ENCODE measurements at regions not wholly inside any gene's neighbourhood (a gene's known extent, or its start where the extent isn't known, plus 50 kb on each side); places are given as distances from the start of the nearest gene placed in this dataset.

GRCh38 chr9:13001989-13002580 is 227.3 kb downstream of the LURAP1L start:
- Histone ChIP-seq H2BK5ac (ENCODE audit: low read length) (no peak overlapping the region), H4K8ac (ENCODE audit: low read depth, low read length) (no peak overlapping the region), H3K23ac (ENCODE audit: low read length) (no peak overlapping the region), H2AK5ac (ENCODE audit: low read length) (no peak overlapping the region), H3K79me1 (ENCODE audit: low read length) (no peaks in the 10 kb centered on the region), H2BK15ac (replicated peaks; ENCODE audit: low read depth) (no peak overlapping the region), H3K36me3 (ENCODE audit: control insufficient read depth, insufficient read depth, low read length) (no peaks in the 10 kb centered on the region), H3K4me3 (ENCODE audit: low read length) (no peak overlapping the region), H3K4me1 (ENCODE audit: control insufficient read depth, low read depth, low read length) (no peaks in the 10 kb centered on the region), H3K27me3 (ENCODE audit: insufficient read depth, low read length, poor library complexity) (no peaks in the 10 kb centered on the region), H3K56ac (ENCODE audit: low read length) (no peak overlapping the region), H3K27ac (ENCODE audit: low read depth, low read length) (no peak overlapping the region), H3K79me2 (ENCODE audit: control insufficient read depth, insufficient read depth, low read length) (no peaks in the 10 kb centered on the region), H3K4ac (ENCODE audit: low read depth, low read length) (no peak overlapping the region), H2BK120ac (ENCODE audit: low read depth, low read length) (no peak overlapping the region), H3K18ac (ENCODE audit: low read length) (no peak overlapping the region), H4K5ac (ENCODE audit: low read length) (no peak overlapping the region), H3K4me2 (ENCODE audit: low read length) (no peak overlapping the region), H3K9ac (ENCODE audit: low read length) (no peak overlapping the region)
- no CpG with 5 or more reads among the region's 4 CpGs for WGBS (ENCODE audit: extremely low coverage, insufficient coverage, low lambda C conversion rate)
- DNase-seq, result no peak

- H3K4me1 ChIP-seq (ENCODE audit: control insufficient read depth, low read depth, low read length), result no peaks in the 10 kb centered on the region
- H2BK120ac ChIP-seq (ENCODE audit: low read depth, low read length), result no peak overlapping the region
- no peak overlapping the region for H3K27ac ChIP-seq (ENCODE audit: low read depth, low read length)
- H3K23ac ChIP-seq (ENCODE audit: low read length), result no peak overlapping the region
- no peak for DNase-seq
- no peak overlapping the region for H4K5ac ChIP-seq (ENCODE audit: low read length)
- no peaks in the 10 kb centered on the region for H3K36me3 ChIP-seq (ENCODE audit: control insufficient read depth, insufficient read depth, low read length)
- H2BK15ac ChIP-seq (replicated peaks; ENCODE audit: low read depth), result no peak overlapping the region
- no peak overlapping the region for H3K18ac ChIP-seq (ENCODE audit: low read length)
- H3K4ac ChIP-seq (ENCODE audit: low read depth, low read length), result no peak overlapping the region
- WGBS (ENCODE audit: extremely low coverage, insufficient coverage, low lambda C conversion rate), result no CpG with 5 or more reads among the region's 2 CpGs
- H3K9ac ChIP-seq (ENCODE audit: low read length), result no peak overlapping the region
- no peaks in the 10 kb centered on the region for H3K79me2 ChIP-seq (ENCODE audit: control insufficient read depth, insufficient read depth, low read length)
- no peak overlapping the region for H4K8ac ChIP-seq (ENCODE audit: low read depth, low read length)
- no peak overlapping the region for H3K4me2 ChIP-seq (ENCODE audit: low read length)
- no peak overlapping the region for H3K56ac ChIP-seq (ENCODE audit: low read length)
- H3K79me1 ChIP-seq (ENCODE audit: low read length), result no peaks in the 10 kb centered on the region
- H3K27me3 ChIP-seq (ENCODE audit: insufficient read depth, low read length, poor library complexity), result no peaks in the 10 kb centered on the region
- H3K4me3 ChIP-seq (ENCODE audit: low read length), result no peak overlapping the region
- no peak overlapping the region for H2BK5ac ChIP-seq (ENCODE audit: low read length)
- no peak overlapping the region for H2AK5ac ChIP-seq (ENCODE audit: low read length)
These were observed 227.9 kb downstream of the LURAP1L start for GRCh38 chr9:13002740-13003139.

GRCh38 chr9:13009871-13010270 is 235.1 kb downstream of the LURAP1L start:
- no peak overlapping the region for H4K8ac ChIP-seq (ENCODE audit: low read depth, low read length)
- no peak overlapping the region for H3K56ac ChIP-seq (ENCODE audit: low read length)
- no peaks in the 10 kb centered on the region for H3K79me1 ChIP-seq (ENCODE audit: low read length)
- no peak overlapping the region for H2AK5ac ChIP-seq (ENCODE audit: low read length)
- no peaks in the 10 kb centered on the region for H3K79me2 ChIP-seq (ENCODE audit: control insufficient read depth, insufficient read depth, low read length)
- H3K27me3 ChIP-seq (ENCODE audit: insufficient read depth, low read length, poor library complexity), result no peaks in the 10 kb centered on the region
- no peak overlapping the region for H2BK5ac ChIP-seq (ENCODE audit: low read length)
- H3K27ac ChIP-seq (ENCODE audit: low read depth, low read length), result no peak overlapping the region
- no peak overlapping the region for H3K9ac ChIP-seq (ENCODE audit: low read length)
- H3K4me3 ChIP-seq (ENCODE audit: low read length), result no peak overlapping the region
- no peak overlapping the region for H3K4me2 ChIP-seq (ENCODE audit: low read length)
- no peak overlapping the region for H2BK120ac ChIP-seq (ENCODE audit: low read depth, low read length)
- no peaks in the 10 kb centered on the region for H3K4me1 ChIP-seq (ENCODE audit: control insufficient read depth, low read depth, low read length)
- H2BK15ac ChIP-seq (replicated peaks; ENCODE audit: low read depth), result no peak overlapping the region
- no peak overlapping the region for H3K18ac ChIP-seq (ENCODE audit: low read length)
- no peak overlapping the region for H3K4ac ChIP-seq (ENCODE audit: low read depth, low read length)
- no peak overlapping the region for H4K5ac ChIP-seq (ENCODE audit: low read length)
- WGBS (ENCODE audit: extremely low coverage, insufficient coverage, low lambda C conversion rate), result no CpG with 5 or more reads among the region's 2 CpGs
- no peak overlapping the region for H3K23ac ChIP-seq (ENCODE audit: low read length)
- peak; percentile 13 for DNase-seq
- no peaks in the 10 kb centered on the region for H3K36me3 ChIP-seq (ENCODE audit: control insufficient read depth, insufficient read depth, low read length)

GRCh38 chr9:13013991-13014883 is 239.4 kb downstream of the LURAP1L start:
- no peaks in the 10 kb centered on the region for H3K4me1 ChIP-seq (ENCODE audit: control insufficient read depth, low read depth, low read length)
- H3K79me2 ChIP-seq (ENCODE audit: control insufficient read depth, insufficient read depth, low read length), result no peaks in the 10 kb centered on the region
- H3K36me3 ChIP-seq (ENCODE audit: control insufficient read depth, insufficient read depth, low read length), result no peaks in the 10 kb centered on the region
- no peak overlapping the region for H3K9ac ChIP-seq (ENCODE audit: low read length)
- no peak overlapping the region for H4K8ac ChIP-seq (ENCODE audit: low read depth, low read length)
- no peak overlapping the region for H3K27ac ChIP-seq (ENCODE audit: low read depth, low read length)
- H3K79me1 ChIP-seq (ENCODE audit: low read length), result no peaks in the 10 kb centered on the region
- H2BK5ac ChIP-seq (ENCODE audit: low read length), result no peak overlapping the region
- no peaks in the 10 kb centered on the region for H3K27me3 ChIP-seq (ENCODE audit: insufficient read depth, low read length, poor library complexity)
- H3K4me2 ChIP-seq (ENCODE audit: low read length), result no peak overlapping the region
- DNase-seq, result no peak
- no CpG with 5 or more reads among the region's 2 CpGs for WGBS (ENCODE audit: extremely low coverage, insufficient coverage, low lambda C conversion rate)
- H3K18ac ChIP-seq (ENCODE audit: low read length), result no peak overlapping the region
- no peak overlapping the region for H2BK120ac ChIP-seq (ENCODE audit: low read depth, low read length)
- no peak overlapping the region for H2BK15ac ChIP-seq (replicated peaks; ENCODE audit: low read depth)
- H2AK5ac ChIP-seq (ENCODE audit: low read length), result no peak overlapping the region
- no peak overlapping the region for H3K4ac ChIP-seq (ENCODE audit: low read depth, low read length)
- H3K56ac ChIP-seq (ENCODE audit: low read length), result no peak overlapping the region
- H3K23ac ChIP-seq (ENCODE audit: low read length), result no peak overlapping the region
- H3K4me3 ChIP-seq (ENCODE audit: low read length), result no peak overlapping the region
- no peak overlapping the region for H4K5ac ChIP-seq (ENCODE audit: low read length)

GRCh38 chr9:13017260-13017659 is 242.4 kb downstream of the LURAP1L start:
- Histone ChIP-seq H4K8ac (ENCODE audit: low read depth, low read length) (no peak overlapping the region), H3K56ac (ENCODE audit: low read length) (no peak overlapping the region), H2AK5ac (ENCODE audit: low read length) (no peak overlapping the region), H3K4ac (ENCODE audit: low read depth, low read length) (no peak overlapping the region), H3K79me2 (ENCODE audit: control insufficient read depth, insufficient read depth, low read length) (no peaks in the 10 kb centered on the region), H4K5ac (ENCODE audit: low read length) (no peak overlapping the region), H3K4me3 (ENCODE audit: low read length) (no peak overlapping the region), H2BK5ac (ENCODE audit: low read length) (no peak overlapping the region), H3K9ac (ENCODE audit: low read length) (no peak overlapping the region), H2BK15ac (replicated peaks; ENCODE audit: low read depth) (no peak overlapping the region), H3K79me1 (ENCODE audit: low read length) (no peaks in the 10 kb centered on the region), H2BK120ac (ENCODE audit: low read depth, low read length) (no peak overlapping the region), H3K18ac (ENCODE audit: low read length) (no peak overlapping the region), H3K27me3 (ENCODE audit: insufficient read depth, low read length, poor library complexity) (no peaks in the 10 kb centered on the region), H3K23ac (ENCODE audit: low read length) (no peak overlapping the region), H3K36me3 (ENCODE audit: control insufficient read depth, insufficient read depth, low read length) (no peaks in the 10 kb centered on the region), H3K27ac (ENCODE audit: low read depth, low read length) (no peak overlapping the region), H3K4me1 (ENCODE audit: control insufficient read depth, low read depth, low read length) (no peaks in the 10 kb centered on the region), H3K4me2 (ENCODE audit: low read length) (no peak overlapping the region)
- DNase-seq, result no peak
